Amniotic epithelial cell (primary cell): ENCODE measurements at regions not wholly inside any gene's neighbourhood (a gene's known extent, or its start where the extent isn't known, plus 50 kb on each side); places are given as distances from the start of the nearest gene placed in this dataset.
"Not testable (repeated sequence)": the region's sequence is repeated elsewhere in the genome, so short reads cannot be mapped to it uniquely, and the experiment has no call there.

Experiments
- DNase-seq: peaks from one replicate; pipeline ENCODE4 v3.0.0-alpha.2; 2010; ENCODE audit warnings: low read depth

GRCh38 chr6:167690167-167690922, 136.4 kb upstream of the AFDN start:
- DNase-seq = not testable (repeated sequence)

- DNase-seq = no peak
These were observed 135.8 kb upstream of the AFDN start for GRCh38 chr6:167690931-167691330.

- DNase-seq = no peak
These were observed 135.0 kb upstream of the AFDN start for GRCh38 chr6:167691533-167692312.

- not testable (repeated sequence) for DNase-seq
These were observed 133.2 kb upstream of the AFDN start for GRCh38 chr6:167693478-167693877.

- DNase-seq = no peak
These were observed 130.9 kb upstream of the AFDN start for GRCh38 chr6:167695831-167696230.

- DNase-seq = no peak
These were observed 130.4 kb upstream of the AFDN start for GRCh38 chr6:167696296-167696695.

GRCh38 chr6:167697316-167697715, 129.4 kb upstream of the AFDN start:
- no peak for DNase-seq

- DNase-seq = no peak
These were observed 128.2 kb upstream of the AFDN start for GRCh38 chr6:167698540-167698939.

- DNase-seq = no peak
These were observed 127.4 kb upstream of the AFDN start for GRCh38 chr6:167699141-167699931.

- DNase-seq = no peak
These were observed 126.5 kb upstream of the AFDN start for GRCh38 chr6:167700199-167700598.

GRCh38 chr6:167701010-167701409, 125.7 kb upstream of the AFDN start:
- DNase-seq = no peak

- DNase-seq = no peak
These were observed 124.4 kb upstream of the AFDN start for GRCh38 chr6:167702241-167702827.

- DNase-seq = no peak
These were observed 123.4 kb upstream of the AFDN start for GRCh38 chr6:167703347-167703746.

GRCh38 chr6:167703781-167704180, 122.9 kb upstream of the AFDN start:
- DNase-seq = no peak

- no peak for DNase-seq
These were observed 122.3 kb upstream of the AFDN start for GRCh38 chr6:167704396-167704901.

GRCh38 chr6:167705211-167705750, 121.4 kb upstream of the AFDN start:
- DNase-seq = no peak

GRCh38 chr6:167706313-167707109, 120.2 kb upstream of the AFDN start:
- DNase-seq = no peak

- DNase-seq = no peak
These were observed 118.8 kb upstream of the AFDN start for GRCh38 chr6:167707686-167708500.

GRCh38 chr6:167708501-167709094, 118.1 kb upstream of the AFDN start:
- DNase-seq = no peak

GRCh38 chr6:167709196-167709595, 117.5 kb upstream of the AFDN start:
- DNase-seq = no peak
